Spleen (tissue), 11 donors: ENCODE measurements at regions not wholly inside any gene's neighbourhood (a gene's known extent, or its start where the extent isn't known, plus 50 kb on each side); places are given as distances from the start of the nearest gene placed in this dataset.

Experiments
- DNase-seq: peaks from one replicate; pipeline ENCODE4 v3.0.0-alpha.2; 2020
- H3K27ac ChIP-seq, 8 donors: fragments of 200-600 bp; sonication (generic) in 7 of 8; 1 replicate in 4 of 8; 2 replicates in 4 of 8; pipeline versions ENCODE4 v1.5.0 to v1.8.0; 2016 to 2021; ENCODE audit warnings: inconsistent platforms in 4 of 8, mild to moderate bottlenecking in 4 of 8, moderate library complexity in 1 of 8
- H3K27me3 ChIP-seq, 7 donors: fragments of 200-600 bp; sonication (generic) in 6 of 7; replicated peaks in 1 of 7; 1 replicate in 4 of 7; 2 replicates in 3 of 7; pipeline versions ENCODE4 v1.5.0 to v1.8.0; 2016 to 2021; ENCODE audit warnings: inconsistent platforms in 3 of 7, mild to moderate bottlenecking in 1 of 7
- H3K36me3 ChIP-seq, 6 donors: fragments of 200-600 bp; sonication (generic) in 5 of 6; 1 replicate in 4 of 6; 2 replicates in 2 of 6; pipeline versions ENCODE4 v1.5.0 to v1.8.0; 2016 to 2021; ENCODE audit warnings: inconsistent platforms in 2 of 6
- H3K4me1 ChIP-seq, 6 donors: fragments of 200-600 bp; sonication (generic) in 5 of 6; 1 replicate in 3 of 6; 2 replicates in 3 of 6; pipeline versions ENCODE4 v1.5.0 to v1.8.0; 2016 to 2021; ENCODE audit warnings: inconsistent platforms in 3 of 6
- H3K4me3 ChIP-seq, 8 donors: fragments of 200-600 bp; sonication (generic) in 7 of 8; 1 replicate in 4 of 8; 2 replicates in 4 of 8; pipeline versions ENCODE4 v1.5.0 to v1.8.0; 2016 to 2021; ENCODE audit warnings: inconsistent platforms in 4 of 8, mild to moderate bottlenecking in 4 of 8, moderate library complexity in 2 of 8
- H3K9me3 ChIP-seq, 8 donors: fragments of 200-600 bp; sonication (generic) in 7 of 8; 1 replicate in 4 of 8; 2 replicates in 4 of 8; pipeline versions ENCODE4 v1.5.0 to v1.8.0; 2016 to 2021; ENCODE audit warnings: inconsistent platforms in 4 of 8
- CTCF ChIP-seq, 11 experiments: fragments of 200-600 bp in 7 of 11; fragments of 450-650 bp in 4 of 11; sonication (generic) in 4 of 11; IDR thresholded peaks in 8 of 11; conservative IDR thresholded peaks in 3 of 11; 1 replicate in 7 of 11; 2 replicates in 4 of 11; pipeline versions ENCODE4 v1.4.0 to v1.8.0; 2016 to 2021; ENCODE audit warnings: antibody characterized with exemption in 11 of 11, inconsistent platforms in 4 of 11, mild to moderate bottlenecking in 1 of 11
- POLR2A ChIP-seq, 3 donors: fragments of 450-650 bp; IDR thresholded peaks; one replicate each; pipeline ENCODE4 v1.5.1; 2017; ENCODE audit warnings: antibody characterized with exemption in 3 of 3, mild to moderate bottlenecking in 1 of 3
- POLR2AphosphoS5 ChIP-seq, 3 donors: sonication (generic); formaldehyde crosslinking; IDR thresholded peaks; one replicate each; pipeline ENCODE4 v1.5.1; 2017; ENCODE audit warnings: antibody characterized with exemption in 3 of 3
- WGBS, 5 donors: extraction: QIAGEN DNeasy Blood & Tissue Kit in 3 of 5; methylation state at CpG; one replicate each; pipeline versions ENCODE4 v1.1.5 to v1.1.7; 2013 to 2018; 5-methylcytosine and 5-hydroxymethylcytosine counted together
- intact Hi-C: fragments of 100-400 bp; cut with DNase I; formaldehyde crosslinking; loops from one replicate; pipeline ENCODE4 v1.15.0; 2023; ENCODE audit warnings: low total_unique reads
- donor health status: healthy with polysubstance abuse.
- donor health status: DM: no; HTN: no; CAD: no; lungs with moderate emphysema.
- donor health status: DM: no; HTN: no; CAD: no.
- donor health status: Bipolar disorder and iron deficiency.
- donor health status: healthy.
- donor health status: DM: no; HTN: no; CAD: no.
- donor health status: DM: yes; HTN: yes; CAD: no.

- no peak overlapping the region for H3K4me3 ChIP-seq
- H3K36me3 ChIP-seq = no peaks in the 10 kb centered on the region
- no peak overlapping the region for H3K27ac ChIP-seq
- H3K4me1 ChIP-seq = no peaks in the 10 kb centered on the region
- H3K9me3 ChIP-seq = peaks cover 0 to 10% (median 0%) of the 10 kb centered on the region in 8 donors
- intact Hi-C loops = no loop called here
- 59 to 67% (median 66%) methylated on average over 3 of the region's 3 CpGs for WGBS, 5 donors
- DNase-seq = no peak
- H3K27me3 ChIP-seq = peaks cover 0 to 4% (median 0%) of the 10 kb centered on the region in 7 donors
- TF ChIP-seq POLR2A (IDR thresholded peaks at IDR 0.05) = no peak
- no peak for TF ChIP-seq CTCF (IDR thresholded peaks at IDR 0.05 in 8 of 11, conservative IDR thresholded peaks at IDR 0.05 in 3 of 11)
- TF ChIP-seq POLR2AphosphoS5 (IDR thresholded peaks at IDR 0.05) = no peak
Measured at GRCh38 chr5:131084436-131084835, 80.6 kb downstream of the HINT1 start.

- Histone ChIP-seq H3K9me3 (peaks cover 0 to under 1% (median 0%) of the 10 kb centered on the region in 8 donors), H3K36me3 (no peaks in the 10 kb centered on the region), H3K27ac (no peak overlapping the region), H3K27me3 (no peaks in the 10 kb centered on the region), H3K4me1 (peaks cover 0 to 10% (median 0%) of the 10 kb centered on the region in 6 donors), H3K4me3 (no peak overlapping the region)
- intact Hi-C loops = no loop called here
- WGBS, 5 donors = 75 to 88% (median 84%) methylated on average over 2 of the region's 2 CpGs
- TF ChIP-seq CTCF (IDR thresholded peaks at IDR 0.05 in 8 of 11, conservative IDR thresholded peaks at IDR 0.05 in 3 of 11) (no peak), POLR2A (IDR thresholded peaks at IDR 0.05) (no peak), POLR2AphosphoS5 (IDR thresholded peaks at IDR 0.05) (no peak)
- no peak for DNase-seq
Measured at GRCh38 chr5:131081913-131082488, 83.1 kb downstream of the HINT1 start.

GRCh38 chr5:131081374-131081773 is 83.7 kb downstream of the HINT1 start:
- 77 to 94% (median 80%) methylated on average over 3 of the region's 3 CpGs for WGBS, 5 donors
- DNase-seq = no peak
- Histone ChIP-seq H3K27ac (no peak overlapping the region), H3K4me1 (peaks cover 0 to 10% (median 0%) of the 10 kb centered on the region in 6 donors), H3K27me3 (no peaks in the 10 kb centered on the region), H3K36me3 (no peaks in the 10 kb centered on the region), H3K9me3 (no peaks in the 10 kb centered on the region), H3K4me3 (no peak overlapping the region)
- intact Hi-C loops = no loop called here
- TF ChIP-seq POLR2AphosphoS5 (IDR thresholded peaks at IDR 0.05) (no peak), POLR2A (IDR thresholded peaks at IDR 0.05) (no peak), CTCF (IDR thresholded peaks at IDR 0.05 in 8 of 11, conservative IDR thresholded peaks at IDR 0.05 in 3 of 11) (no peak)

GRCh38 chr5:131079232-131079631 is 85.8 kb downstream of the HINT1 start:
- no peaks in the 10 kb centered on the region for H3K9me3 ChIP-seq
- H3K27ac ChIP-seq = no peak overlapping the region
- no peaks in the 10 kb centered on the region for H3K27me3 ChIP-seq
- intact Hi-C loops = no loop called here
- DNase-seq = no peak
- H3K36me3 ChIP-seq = no peaks in the 10 kb centered on the region
- TF ChIP-seq POLR2AphosphoS5 (IDR thresholded peaks at IDR 0.05) = no peak
- no peak for TF ChIP-seq CTCF (IDR thresholded peaks at IDR 0.05 in 8 of 11, conservative IDR thresholded peaks at IDR 0.05 in 3 of 11)
- no peak for TF ChIP-seq POLR2A (IDR thresholded peaks at IDR 0.05)
- H3K4me3 ChIP-seq = no peak overlapping the region
- 75 to 90% (median 86%) methylated on average over 2 of the region's 2 CpGs for WGBS, 5 donors
- H3K4me1 ChIP-seq = peaks cover 0 to 10% (median 0%) of the 10 kb centered on the region in 6 donors
